ENCODE measurements at regions not wholly inside any gene's neighbourhood (a gene's known extent, or its start where the extent isn't known, plus 50 kb on each side); places are given as distances from the start of the nearest gene placed in this dataset.

DNA sequence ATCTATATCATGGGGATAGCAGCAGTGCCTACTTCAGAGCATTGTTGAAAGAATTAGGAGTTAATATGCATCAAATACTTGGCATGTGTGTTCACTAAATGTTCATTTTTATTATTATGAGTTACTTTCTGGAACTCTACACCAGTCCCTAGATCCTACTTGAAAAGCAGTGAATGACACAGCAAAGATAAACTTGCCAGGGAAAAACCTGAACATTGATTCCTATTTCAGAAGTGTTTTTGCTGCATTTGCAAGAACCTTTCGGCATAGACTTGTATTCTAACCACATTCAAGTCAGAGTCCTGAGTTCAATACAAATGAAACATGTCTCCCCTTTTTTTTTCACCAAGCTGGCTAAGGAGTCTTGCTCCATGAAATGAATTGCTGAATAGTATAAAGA is 187.4 kb upstream of the TAB2 start:
- Histone ChIP-seq H2AFZ (ENCODE audit: low read depth, low read length, severe bottlenecking) (no peak overlapping the region), H3K36me3 (ENCODE audit: low read length) (no peaks in the 10 kb centered on the region), H3K79me2 (ENCODE audit: insufficient read depth, low read length) (no peaks in the 10 kb centered on the region), H3K9me3 (ENCODE audit: insufficient read depth, low read length) (no peaks in the 10 kb centered on the region), H3K9me2 (replicated peaks; ENCODE audit: insufficient read depth, low read length) (no peaks in the 10 kb centered on the region), H3K9ac (ENCODE audit: low read length) (no peak overlapping the region), H4K20me1 (ENCODE audit: low read depth, low read length) (no peaks in the 10 kb centered on the region), H3K27me3 (ENCODE audit: low read length) (no peaks in the 10 kb centered on the region), H3F3A (ENCODE audit: insufficient read depth) (no peaks in the 10 kb centered on the region), H3K27ac (ENCODE audit: low read depth, low read length) (no peak overlapping the region), H3K4me2 (ENCODE audit: low read depth, low read length, poor library complexity, severe bottlenecking) (no peak overlapping the region), H3K4me3 (ENCODE audit: insufficient read depth, low read length, poor library complexity, severe bottlenecking) (no peak overlapping the region)
- TF ChIP-seq, protein P1, sequence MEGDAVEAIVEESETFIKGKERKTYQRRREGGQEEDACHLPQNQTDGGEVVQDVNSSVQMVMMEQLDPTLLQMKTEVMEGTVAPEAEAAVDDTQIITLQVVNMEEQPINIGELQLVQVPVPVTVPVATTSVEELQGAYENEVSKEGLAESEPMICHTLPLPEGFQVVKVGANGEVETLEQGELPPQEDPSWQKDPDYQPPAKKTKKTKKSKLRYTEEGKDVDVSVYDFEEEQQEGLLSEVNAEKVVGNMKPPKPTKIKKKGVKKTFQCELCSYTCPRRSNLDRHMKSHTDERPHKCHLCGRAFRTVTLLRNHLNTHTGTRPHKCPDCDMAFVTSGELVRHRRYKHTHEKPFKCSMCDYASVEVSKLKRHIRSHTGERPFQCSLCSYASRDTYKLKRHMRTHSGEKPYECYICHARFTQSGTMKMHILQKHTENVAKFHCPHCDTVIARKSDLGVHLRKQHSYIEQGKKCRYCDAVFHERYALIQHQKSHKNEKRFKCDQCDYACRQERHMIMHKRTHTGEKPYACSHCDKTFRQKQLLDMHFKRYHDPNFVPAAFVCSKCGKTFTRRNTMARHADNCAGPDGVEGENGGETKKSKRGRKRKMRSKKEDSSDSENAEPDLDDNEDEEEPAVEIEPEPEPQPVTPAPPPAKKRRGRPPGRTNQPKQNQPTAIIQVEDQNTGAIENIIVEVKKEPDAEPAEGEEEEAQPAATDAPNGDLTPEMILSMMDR (IDR thresholded peaks at IDR 0.05; ENCODE audit: insufficient read depth, low read length, poor library complexity, severe bottlenecking): no peak
- TF ChIP-seq EZH2phosphoT487 (conservative IDR thresholded peaks at IDR 0.05; ENCODE audit: low read length): no peak

DNA sequence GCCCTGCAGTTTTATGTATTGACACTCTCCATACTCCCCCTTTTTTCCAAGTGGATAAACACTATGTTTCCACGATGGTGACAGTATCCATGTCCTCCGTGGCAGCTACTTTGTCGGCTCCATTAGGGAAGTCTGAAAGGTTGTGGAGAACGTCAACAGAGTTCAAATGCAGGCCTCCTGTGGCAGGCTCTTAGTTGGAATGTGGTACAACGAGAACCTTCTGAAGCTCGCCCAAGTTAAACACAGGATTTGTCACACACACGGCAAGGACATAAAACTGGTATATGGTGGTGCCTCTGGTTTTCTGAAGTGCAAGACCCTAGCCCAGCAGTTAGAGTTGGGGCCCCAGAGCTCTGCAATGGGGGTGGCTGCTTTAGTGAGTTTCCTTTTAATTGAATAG is 187.0 kb upstream of the TAB2 start:
- H3K4me2 ChIP-seq (ENCODE audit: low read depth, low read length, poor library complexity, severe bottlenecking): no peak overlapping the region
- H2AFZ ChIP-seq (ENCODE audit: low read depth, low read length, severe bottlenecking): no peak overlapping the region
- no peaks in the 10 kb centered on the region for H3K36me3 ChIP-seq (ENCODE audit: low read length)
- no peak overlapping the region for H3K27ac ChIP-seq (ENCODE audit: low read depth, low read length)
- no peak overlapping the region for H3K4me3 ChIP-seq (ENCODE audit: insufficient read depth, low read length, poor library complexity, severe bottlenecking)
- H3F3A ChIP-seq (ENCODE audit: insufficient read depth): no peaks in the 10 kb centered on the region
- no peaks in the 10 kb centered on the region for H3K27me3 ChIP-seq (ENCODE audit: low read length)
- no peaks in the 10 kb centered on the region for H3K9me3 ChIP-seq (ENCODE audit: insufficient read depth, low read length)
- TF ChIP-seq, protein P1 (IDR thresholded peaks at IDR 0.05; ENCODE audit: insufficient read depth, low read length, poor library complexity, severe bottlenecking): no peak
- no peak for TF ChIP-seq EZH2phosphoT487 (conservative IDR thresholded peaks at IDR 0.05; ENCODE audit: low read length)
- no peaks in the 10 kb centered on the region for H4K20me1 ChIP-seq (ENCODE audit: low read depth, low read length)
- no peaks in the 10 kb centered on the region for H3K79me2 ChIP-seq (ENCODE audit: insufficient read depth, low read length)
- H3K9me2 ChIP-seq (replicated peaks; ENCODE audit: insufficient read depth, low read length): no peaks in the 10 kb centered on the region
- no peak overlapping the region for H3K9ac ChIP-seq (ENCODE audit: low read length)

- Histone ChIP-seq H3K27me3 (ENCODE audit: low read length) (no peaks in the 10 kb centered on the region), H3K4me3 (ENCODE audit: insufficient read depth, low read length, poor library complexity, severe bottlenecking) (no peak overlapping the region), H3K79me2 (ENCODE audit: insufficient read depth, low read length) (no peaks in the 10 kb centered on the region), H3K9me3 (ENCODE audit: insufficient read depth, low read length) (no peaks in the 10 kb centered on the region), H3K36me3 (ENCODE audit: low read length) (no peaks in the 10 kb centered on the region), H4K20me1 (ENCODE audit: low read depth, low read length) (no peaks in the 10 kb centered on the region), H2AFZ (ENCODE audit: low read depth, low read length, severe bottlenecking) (no peak overlapping the region), H3F3A (ENCODE audit: insufficient read depth) (no peaks in the 10 kb centered on the region), H3K9ac (ENCODE audit: low read length) (no peak overlapping the region), H3K27ac (ENCODE audit: low read depth, low read length) (no peak overlapping the region), H3K4me2 (ENCODE audit: low read depth, low read length, poor library complexity, severe bottlenecking) (no peak overlapping the region), H3K9me2 (replicated peaks; ENCODE audit: insufficient read depth, low read length) (no peaks in the 10 kb centered on the region)
- no peak for TF ChIP-seq EZH2phosphoT487 (conservative IDR thresholded peaks at IDR 0.05; ENCODE audit: low read length)
- TF ChIP-seq, protein P1 (IDR thresholded peaks at IDR 0.05; ENCODE audit: insufficient read depth, low read length, poor library complexity, severe bottlenecking): no peak
Observed at GRCh38 chr6:149131891-149132290, 185.6 kb upstream of the TAB2 start.

All from SU-DHL-6 (cell line).